ENCODE measurements at regions not wholly inside any gene's neighbourhood (a gene's known extent, or its start where the extent isn't known, plus 50 kb on each side); places are given as distances from the start of the nearest gene placed in this dataset.

GRCh38 chr3:70856414-70857162 is 544.1 kb upstream of the MDFIC2 start:
- Mint-ChIP-seq H3K4me3 (no peak overlapping the region), H3K36me3 (no peaks in the 10 kb centered on the region), H3K4me1 (peaks cover 0 to 5% (median 0%) of the 10 kb centered on the region in 4 donors), H3K9me3 (no peaks in the 10 kb centered on the region), H3K27ac (no peak overlapping the region), H3K27me3 (no peaks in the 10 kb centered on the region)
- no peak for ATAC-seq (ENCODE audit: low read depth in 2 of 2)
- Histone ChIP-seq H3K36me3 (ENCODE audit: control insufficient read depth, insufficient read depth, low read length) (no peaks in the 10 kb centered on the region), H3K27ac (ENCODE audit: insufficient read depth, low read length, poor library complexity, severe bottlenecking) (no peak overlapping the region), H3K4me1 (ENCODE audit: control insufficient read depth, insufficient read depth, low read length, poor library complexity, severe bottlenecking) (no peaks in the 10 kb centered on the region), H3K4me3 (ENCODE audit: low read depth, low read length) (no peak overlapping the region), H3K9me3 (ENCODE audit: control insufficient read depth in 2 of 2, low read length in 2 of 2) (no peaks in the 10 kb centered on the region), H3K27me3 (ENCODE audit: control insufficient read depth, insufficient read depth, low read length) (peaks cover 2% of the 10 kb centered on the region)
- peak in 1 of 3 donors; percentile 3 for DNase-seq

GRCh38 chr3:70855149-70855548 is 542.7 kb upstream of the MDFIC2 start:
- Mint-ChIP-seq H3K9me3 (no peaks in the 10 kb centered on the region), H3K36me3 (no peaks in the 10 kb centered on the region), H3K4me1 (peaks cover 0 to 5% (median 0%) of the 10 kb centered on the region in 4 donors), H3K4me3 (no peak overlapping the region), H3K27me3 (no peaks in the 10 kb centered on the region), H3K27ac (no peak overlapping the region)
- Histone ChIP-seq H3K27ac (ENCODE audit: insufficient read depth, low read length, poor library complexity, severe bottlenecking) (no peak overlapping the region), H3K36me3 (ENCODE audit: control insufficient read depth, insufficient read depth, low read length) (no peaks in the 10 kb centered on the region), H3K9me3 (ENCODE audit: control insufficient read depth in 2 of 2, low read length in 2 of 2) (no peaks in the 10 kb centered on the region), H3K27me3 (ENCODE audit: control insufficient read depth, insufficient read depth, low read length) (peaks cover 2% of the 10 kb centered on the region), H3K4me1 (ENCODE audit: control insufficient read depth, insufficient read depth, low read length, poor library complexity, severe bottlenecking) (no peaks in the 10 kb centered on the region), H3K4me3 (ENCODE audit: low read depth, low read length) (no peak overlapping the region)
- DNase-seq (no peak), ATAC-seq (ENCODE audit: low read depth in 2 of 2) (no peak)

- Mint-ChIP-seq H3K27ac (no peak overlapping the region), H3K4me3 (no peak overlapping the region), H3K9me3 (no peaks in the 10 kb centered on the region), H3K27me3 (peaks cover 5% of the 10 kb centered on the region), H3K36me3 (no peaks in the 10 kb centered on the region), H3K4me1 (peaks cover 0 to 5% (median 0%) of the 10 kb centered on the region in 4 donors)
- H3K4me1 ChIP-seq (ENCODE audit: control insufficient read depth, insufficient read depth, low read length, poor library complexity, severe bottlenecking), result no peaks in the 10 kb centered on the region
- no peaks in the 10 kb centered on the region for H3K9me3 ChIP-seq (ENCODE audit: control insufficient read depth in 2 of 2, low read length in 2 of 2)
- no peak for DNase-seq
- H3K27me3 ChIP-seq (ENCODE audit: control insufficient read depth, insufficient read depth, low read length), result peaks cover 2% of the 10 kb centered on the region
- no peak for ATAC-seq (ENCODE audit: low read depth in 2 of 2)
- no peak overlapping the region for H3K4me3 ChIP-seq (ENCODE audit: low read depth, low read length)
- no peaks in the 10 kb centered on the region for H3K36me3 ChIP-seq (ENCODE audit: control insufficient read depth, insufficient read depth, low read length)
- H3K27ac ChIP-seq (ENCODE audit: insufficient read depth, low read length, poor library complexity, severe bottlenecking), result no peak overlapping the region
Measured at GRCh38 chr3:70854108-70854507, 541.7 kb upstream of the MDFIC2 start.

GRCh38 chr3:70853161-70853944 is 540.9 kb upstream of the MDFIC2 start:
- Mint-ChIP-seq H3K9me3 (no peaks in the 10 kb centered on the region), H3K36me3 (no peaks in the 10 kb centered on the region), H3K27ac (no peak overlapping the region), H3K4me3 (no peak overlapping the region), H3K27me3 (peaks cover 5% of the 10 kb centered on the region), H3K4me1 (peaks cover 0 to 5% (median 0%) of the 10 kb centered on the region in 4 donors)
- Histone ChIP-seq H3K27ac (ENCODE audit: insufficient read depth, low read length, poor library complexity, severe bottlenecking) (no peak overlapping the region), H3K4me3 (ENCODE audit: low read depth, low read length) (no peak overlapping the region), H3K9me3 (ENCODE audit: control insufficient read depth in 2 of 2, low read length in 2 of 2) (no peaks in the 10 kb centered on the region), H3K36me3 (ENCODE audit: control insufficient read depth, insufficient read depth, low read length) (no peaks in the 10 kb centered on the region), H3K27me3 (ENCODE audit: control insufficient read depth, insufficient read depth, low read length) (peaks cover 2% of the 10 kb centered on the region), H3K4me1 (ENCODE audit: control insufficient read depth, insufficient read depth, low read length, poor library complexity, severe bottlenecking) (no peaks in the 10 kb centered on the region)
- ATAC-seq (ENCODE audit: low read depth in 2 of 2) (no peak), DNase-seq (no peak)

GRCh38 chr3:70849911-70850699 is 537.7 kb upstream of the MDFIC2 start:
- Mint-ChIP-seq H3K9me3 (peaks cover 0 to 3% (median 0%) of the 10 kb centered on the region in 7 donors), H3K36me3 (no peaks in the 10 kb centered on the region), H3K4me1 (peaks cover 0 to 5% (median 0%) of the 10 kb centered on the region in 4 donors), H3K27me3 (peaks cover 11% of the 10 kb centered on the region), H3K4me3 (no peak overlapping the region), H3K27ac (no peak overlapping the region)
- Histone ChIP-seq H3K4me3 (ENCODE audit: low read depth, low read length) (no peak overlapping the region), H3K27me3 (ENCODE audit: control insufficient read depth, insufficient read depth, low read length) (no peaks in the 10 kb centered on the region), H3K4me1 (ENCODE audit: control insufficient read depth, insufficient read depth, low read length, poor library complexity, severe bottlenecking) (no peaks in the 10 kb centered on the region), H3K36me3 (ENCODE audit: control insufficient read depth, insufficient read depth, low read length) (no peaks in the 10 kb centered on the region), H3K9me3 (ENCODE audit: control insufficient read depth in 2 of 2, low read length in 2 of 2) (no peaks in the 10 kb centered on the region), H3K27ac (ENCODE audit: insufficient read depth, low read length, poor library complexity, severe bottlenecking) (no peak overlapping the region)
- DNase-seq (no peak), ATAC-seq (ENCODE audit: low read depth in 2 of 2) (no peak)

- Histone ChIP-seq H3K27ac (ENCODE audit: insufficient read depth, low read length, poor library complexity, severe bottlenecking) (no peak overlapping the region), H3K4me1 (ENCODE audit: control insufficient read depth, insufficient read depth, low read length, poor library complexity, severe bottlenecking) (no peaks in the 10 kb centered on the region), H3K4me3 (ENCODE audit: low read depth, low read length) (no peak overlapping the region), H3K36me3 (ENCODE audit: control insufficient read depth, insufficient read depth, low read length) (no peaks in the 10 kb centered on the region), H3K9me3 (ENCODE audit: control insufficient read depth in 2 of 2, low read length in 2 of 2) (no peaks in the 10 kb centered on the region), H3K27me3 (ENCODE audit: control insufficient read depth, insufficient read depth, low read length) (peaks cover 7% of the 10 kb centered on the region)
- H3K27ac Mint-ChIP-seq, result no peak overlapping the region
- H3K9me3 Mint-ChIP-seq, result peaks cover 0 to 5% (median 0%) of the 10 kb centered on the region in 7 donors
- peaks cover 19% of the 10 kb centered on the region for H3K27me3 Mint-ChIP-seq
- DNase-seq (no peak), ATAC-seq (ENCODE audit: low read depth in 2 of 2) (no peak)
- no peak overlapping the region for H3K4me3 Mint-ChIP-seq
- H3K36me3 Mint-ChIP-seq, result no peaks in the 10 kb centered on the region
- H3K4me1 Mint-ChIP-seq, result peaks cover 0 to 4% (median 0%) of the 10 kb centered on the region in 4 donors
Measured at GRCh38 chr3:70840106-70840870, 527.9 kb upstream of the MDFIC2 start.

All from CD4-positive, CD25-positive, alpha-beta regulatory T cell (primary cell).